CMK (cell line): ENCODE measurements at regions not wholly inside any gene's neighbourhood (a gene's known extent, or its start where the extent isn't known, plus 50 kb on each side); places are given as distances from the start of the nearest gene placed in this dataset.

Experiments
- DNase-seq: peaks from one replicate; pipeline ENCODE4 v3.0.0-alpha.2; 2010; ENCODE audit warnings: low read depth

GRCh38 chr5:81914696-81915095, 57.1 kb upstream of the ATG10 start:
- DNase-seq: no peak

- no peak for DNase-seq
Measured at GRCh38 chr5:81912933-81913332, 58.9 kb upstream of the ATG10 start.

- no peak for DNase-seq
Measured at GRCh38 chr5:81909677-81910076, 62.1 kb upstream of the ATG10 start.

- DNase-seq: no peak
Measured at GRCh38 chr5:81908771-81909170, 63.1 kb upstream of the ATG10 start.

GRCh38 chr5:81908044-81908443, 63.8 kb upstream of the ATG10 start:
- DNase-seq: no peak

- DNase-seq: no peak
Measured at GRCh38 chr5:81907012-81907635, 64.7 kb upstream of the ATG10 start.

- no peak for DNase-seq
Measured at GRCh38 chr5:81906086-81906485, 65.7 kb upstream of the ATG10 start.

- DNase-seq: no peak
Measured at GRCh38 chr5:81904861-81905260, 67.0 kb upstream of the ATG10 start.

- no peak for DNase-seq
Measured at GRCh38 chr5:81904166-81904565, 67.7 kb upstream of the ATG10 start.

GRCh38 chr5:81901586-81901985, 70.2 kb upstream of the ATG10 start:
- DNase-seq: no peak

GRCh38 chr5:81899123-81899522, 72.7 kb upstream of the ATG10 start:
- DNase-seq: no peak

- DNase-seq: no peak
Measured at GRCh38 chr5:81898403-81898802, 73.4 kb upstream of the ATG10 start.

- DNase-seq: no peak
Measured at GRCh38 chr5:81896764-81897163, 75.1 kb upstream of the ATG10 start.

GRCh38 chr5:81895307-81895706, 76.5 kb upstream of the ATG10 start:
- no peak for DNase-seq

GRCh38 chr5:81893961-81894360, 77.9 kb upstream of the ATG10 start:
- no peak for DNase-seq

- DNase-seq: no peak
Measured at GRCh38 chr5:81884871-81885270, 87.0 kb upstream of the ATG10 start.

GRCh38 chr5:81883371-81883770, 88.5 kb upstream of the ATG10 start:
- DNase-seq: no peak

- DNase-seq: no peak
Measured at GRCh38 chr5:81881595-81881994, 90.2 kb upstream of the ATG10 start.

GRCh38 chr5:81879936-81880335, 91.9 kb upstream of the ATG10 start:
- DNase-seq: no peak

GRCh38 chr5:81878333-81878732, 93.5 kb upstream of the ATG10 start:
- no peak for DNase-seq

GRCh38 chr5:81866994-81867393, 104.8 kb upstream of the ATG10 start:
- no peak for DNase-seq

- no peak for DNase-seq
Measured at GRCh38 chr5:81860778-81861177, 109.9 kb upstream of the SSBP2 start.

GRCh38 chr5:81859624-81860023, 108.7 kb upstream of the SSBP2 start:
- no peak for DNase-seq
